ENCODE measurements at regions not wholly inside any gene's neighbourhood (a gene's known extent, or its start where the extent isn't known, plus 50 kb on each side); places are given as distances from the start of the nearest gene placed in this dataset.

DNA sequence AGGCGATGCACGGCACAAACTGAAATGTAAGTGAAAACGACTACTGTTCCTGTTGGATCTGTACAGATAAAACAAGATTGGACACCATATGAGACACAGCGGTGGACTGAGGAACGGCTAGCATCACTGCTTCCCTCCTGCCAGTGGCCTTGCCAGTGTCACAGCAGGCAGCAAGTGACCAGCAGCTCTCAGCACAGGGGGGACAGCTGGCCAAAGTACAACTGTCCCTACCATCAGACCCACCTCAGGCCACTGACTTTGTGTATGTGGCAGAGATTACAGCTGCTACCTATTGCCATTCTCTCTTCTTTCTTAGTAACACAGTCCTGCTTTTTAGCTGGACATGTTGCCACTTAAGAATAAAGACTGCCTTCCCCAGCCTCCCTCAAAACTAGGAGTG lies 80.0 kb upstream of the SLC66A3 start:
- no peak for TF ChIP-seq EZH2phosphoT487 (IDR thresholded peaks at IDR 0.05; ENCODE audit: borderline replicate concordance, low read length)
- TF ChIP-seq, protein P1, sequence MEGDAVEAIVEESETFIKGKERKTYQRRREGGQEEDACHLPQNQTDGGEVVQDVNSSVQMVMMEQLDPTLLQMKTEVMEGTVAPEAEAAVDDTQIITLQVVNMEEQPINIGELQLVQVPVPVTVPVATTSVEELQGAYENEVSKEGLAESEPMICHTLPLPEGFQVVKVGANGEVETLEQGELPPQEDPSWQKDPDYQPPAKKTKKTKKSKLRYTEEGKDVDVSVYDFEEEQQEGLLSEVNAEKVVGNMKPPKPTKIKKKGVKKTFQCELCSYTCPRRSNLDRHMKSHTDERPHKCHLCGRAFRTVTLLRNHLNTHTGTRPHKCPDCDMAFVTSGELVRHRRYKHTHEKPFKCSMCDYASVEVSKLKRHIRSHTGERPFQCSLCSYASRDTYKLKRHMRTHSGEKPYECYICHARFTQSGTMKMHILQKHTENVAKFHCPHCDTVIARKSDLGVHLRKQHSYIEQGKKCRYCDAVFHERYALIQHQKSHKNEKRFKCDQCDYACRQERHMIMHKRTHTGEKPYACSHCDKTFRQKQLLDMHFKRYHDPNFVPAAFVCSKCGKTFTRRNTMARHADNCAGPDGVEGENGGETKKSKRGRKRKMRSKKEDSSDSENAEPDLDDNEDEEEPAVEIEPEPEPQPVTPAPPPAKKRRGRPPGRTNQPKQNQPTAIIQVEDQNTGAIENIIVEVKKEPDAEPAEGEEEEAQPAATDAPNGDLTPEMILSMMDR (IDR thresholded peaks at IDR 0.05; ENCODE audit: low read depth, low read length, poor library complexity, severe bottlenecking) = no peak
